IPS DF 19.7 (cell line): ENCODE measurements at regions not wholly inside any gene's neighbourhood (a gene's known extent, or its start where the extent isn't known, plus 50 kb on each side); places are given as distances from the start of the nearest gene placed in this dataset.
A peak's percentile ranks its signal among the peaks of the same experiment; 100 is the strongest.
"Not testable (repeated sequence)": the region's sequence is repeated elsewhere in the genome, so short reads cannot be mapped to it uniquely, and the experiment has no call there.

Experiments used
- DNase-seq: peaks from one replicate; pipeline ENCODE4 v3.0.0-alpha.2; 2013; ENCODE audit warnings: low read depth, low spot score

DNA sequence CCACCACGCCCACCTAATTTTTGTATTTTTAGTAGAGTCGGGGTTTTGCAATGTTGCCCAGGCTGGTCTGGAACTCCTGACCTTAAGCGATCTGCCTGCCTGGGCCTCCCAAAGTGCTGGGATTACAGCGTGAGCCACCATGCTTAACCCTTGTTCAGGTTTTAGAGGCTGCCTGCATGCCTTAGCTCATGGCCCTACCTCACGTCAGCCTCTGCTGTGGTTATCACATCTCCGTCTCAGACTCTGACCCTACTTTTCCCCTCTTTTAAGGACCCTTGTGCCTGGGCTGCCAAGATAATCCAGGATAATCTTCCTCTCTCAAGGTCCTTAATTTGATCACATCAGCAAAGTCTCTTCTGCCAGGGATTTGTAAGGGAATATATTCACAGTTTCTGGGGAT is 98.2 kb upstream of the PMAIP1 start:
- no peak for DNase-seq

DNA sequence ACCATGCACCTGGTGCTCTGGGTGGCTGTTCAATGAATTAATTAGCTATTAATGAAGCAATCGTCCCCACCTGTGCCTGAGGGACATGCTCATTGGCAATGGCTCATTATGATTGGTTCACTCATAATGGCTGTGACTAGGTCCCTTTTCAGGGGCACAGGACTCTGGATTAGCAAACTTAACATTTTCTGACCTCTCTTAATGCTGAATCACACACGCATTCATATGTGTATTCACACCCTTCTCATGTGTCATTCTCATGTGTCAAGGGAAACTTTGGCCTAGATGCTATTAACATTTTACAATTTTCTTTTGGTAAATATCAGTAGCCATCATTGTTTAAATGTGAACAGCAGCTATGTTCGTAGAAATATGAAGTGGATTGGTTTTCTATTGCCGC is 98.9 kb upstream of the PMAIP1 start:
- DNase-seq, result no peak

DNA sequence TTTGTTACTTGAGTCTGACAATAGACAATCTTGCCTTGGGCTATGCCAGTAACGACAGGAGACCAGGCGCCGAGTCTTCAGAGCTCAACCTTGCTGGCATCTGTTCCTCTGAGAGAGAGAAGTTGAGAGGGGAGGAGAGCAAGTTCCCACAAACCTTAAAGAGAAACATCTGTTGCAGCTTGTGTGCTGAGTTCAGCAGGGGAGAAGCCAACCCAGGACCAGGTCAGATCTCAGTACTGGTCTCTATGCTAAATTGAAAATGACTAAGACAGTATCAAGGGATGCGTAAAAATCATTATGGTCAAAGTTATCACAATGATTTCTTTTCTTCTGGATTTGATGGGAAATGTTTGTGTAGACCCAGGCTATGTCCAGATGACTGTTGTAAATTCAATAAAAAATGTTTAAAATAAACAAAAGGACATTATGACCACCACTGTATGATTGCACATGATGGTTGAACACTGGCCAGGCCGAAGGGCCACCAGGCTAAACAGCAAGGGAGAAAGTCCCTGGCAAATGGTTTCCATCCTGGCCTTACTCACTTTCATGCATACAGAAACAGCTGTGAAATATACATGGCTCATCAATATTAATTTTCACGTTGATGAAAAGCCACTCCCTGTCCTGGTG is 100.3 kb upstream of the PMAIP1 start:
- no peak for DNase-seq

DNA sequence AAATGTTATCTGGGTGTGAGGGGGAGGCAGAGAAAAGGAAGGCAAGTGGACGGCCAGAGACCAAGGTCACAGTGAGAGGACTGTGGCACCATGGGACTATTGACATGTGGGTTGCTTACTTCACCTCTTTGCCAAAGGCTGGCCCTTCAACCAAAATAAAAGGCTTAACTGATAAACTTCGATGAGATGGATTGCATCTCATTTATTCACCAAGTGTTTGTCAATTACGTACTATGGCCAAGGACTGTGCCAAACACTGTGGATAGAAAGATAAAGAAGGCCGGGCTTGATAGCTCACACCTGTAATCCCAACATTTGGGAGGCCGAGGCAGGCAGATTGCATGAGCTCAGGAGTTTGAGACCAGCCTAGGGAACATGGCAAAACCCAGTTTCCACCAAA is 98.7 kb upstream of the CCBE1 start:
- no peak for DNase-seq

DNA sequence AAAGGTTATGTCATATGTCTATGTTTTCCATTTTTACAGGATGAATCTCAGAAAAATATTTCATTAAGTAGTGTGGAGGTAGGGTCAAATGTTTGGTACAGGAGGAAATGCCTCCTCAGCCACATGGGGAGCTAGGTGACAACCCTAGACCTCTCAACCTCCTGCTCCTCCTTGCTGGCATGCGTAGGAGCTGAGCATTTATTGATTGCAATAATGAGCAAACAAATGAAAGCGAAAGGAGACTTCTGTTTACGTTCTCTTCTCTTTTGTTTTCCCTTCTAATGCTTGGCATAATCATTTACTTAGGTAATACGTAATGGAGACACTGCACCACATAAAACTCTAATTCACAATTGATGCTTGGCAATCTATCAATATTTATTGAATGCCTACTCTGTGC is 95.1 kb upstream of the CCBE1 start:
- no peak for DNase-seq

DNA sequence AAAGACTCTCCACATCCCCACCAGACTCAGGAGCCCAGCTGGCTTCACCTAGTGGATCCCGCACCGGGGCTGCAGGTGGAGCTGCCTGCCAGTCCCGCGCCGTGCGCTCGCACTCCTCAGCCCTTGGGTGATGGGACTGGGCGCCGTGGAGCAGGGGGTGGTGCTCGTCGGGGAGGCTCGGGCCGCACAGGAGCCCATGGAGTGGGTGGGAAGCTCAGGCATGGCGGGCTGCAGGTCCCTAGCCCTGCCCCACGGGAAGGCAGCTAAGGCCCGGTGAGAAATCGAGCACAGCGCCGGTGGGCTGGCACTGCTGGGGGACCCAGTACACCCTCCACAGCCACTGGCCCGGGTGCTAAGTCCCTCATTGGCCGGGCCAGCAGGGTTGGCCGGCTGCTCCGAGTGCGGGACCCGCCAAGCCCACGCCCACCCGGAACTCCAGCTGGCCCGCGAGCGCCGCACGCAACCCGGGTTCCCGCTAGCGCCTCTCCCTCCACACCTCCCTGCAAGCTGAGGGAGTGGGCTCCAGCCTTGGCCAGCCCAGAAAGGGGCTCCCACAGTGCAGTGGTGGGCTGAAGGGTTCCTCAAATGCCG is 93.2 kb upstream of the CCBE1 start:
- not testable (repeated sequence) for DNase-seq

DNA sequence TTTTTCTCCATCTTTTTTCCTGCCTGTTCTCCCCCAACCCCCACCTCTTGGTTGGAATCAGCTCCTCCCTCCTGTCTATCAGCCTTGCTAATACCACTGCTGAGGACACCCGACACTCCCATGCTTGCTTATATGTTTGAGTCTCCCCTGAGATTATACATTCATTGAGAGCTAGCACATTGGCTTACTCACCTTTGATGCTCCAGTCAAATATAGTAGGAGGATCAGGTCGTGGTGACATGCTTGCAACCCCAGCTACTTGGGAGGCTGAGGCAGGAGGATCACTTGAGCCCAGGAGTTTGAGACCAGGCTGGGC is 91.5 kb upstream of the CCBE1 start:
- no peak for DNase-seq

DNA sequence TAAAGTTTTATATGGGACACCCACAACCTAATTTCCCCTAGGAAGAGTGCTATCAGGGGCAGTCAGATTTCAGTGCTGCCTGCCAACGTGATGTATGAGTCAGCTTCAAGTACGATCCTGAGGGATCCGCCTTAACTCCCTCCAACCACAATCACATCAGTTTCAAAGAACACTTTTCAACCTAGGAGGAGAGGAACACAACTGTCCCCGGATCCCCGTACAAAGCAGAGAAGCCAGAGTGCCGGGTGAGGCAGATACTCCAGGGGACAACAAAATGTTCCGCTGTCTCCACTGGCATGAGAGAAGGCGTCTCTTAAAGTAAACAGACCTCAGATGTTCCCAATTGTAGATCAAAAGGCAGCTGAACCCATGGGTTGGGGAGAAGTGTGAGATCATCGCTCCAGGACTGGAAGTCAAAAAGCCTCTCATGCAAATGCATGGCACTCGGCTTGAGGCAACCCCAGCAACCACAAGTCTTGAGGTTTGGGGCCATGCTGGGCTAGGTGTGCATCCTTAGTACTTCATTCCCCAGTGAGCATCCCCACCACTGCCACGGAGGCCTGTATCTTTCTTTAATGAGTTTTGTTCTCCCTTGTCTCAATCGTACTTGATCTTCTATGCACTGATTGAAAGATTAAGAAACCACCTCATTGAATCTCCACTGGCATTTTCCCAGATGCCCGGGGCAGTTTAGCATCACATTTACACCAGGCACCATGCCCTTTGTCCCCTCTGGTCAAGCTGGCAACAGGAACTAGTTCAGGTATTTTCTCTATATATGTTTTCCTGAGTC is 91.0 kb upstream of the CCBE1 start:
- DNase-seq, result no peak

DNA sequence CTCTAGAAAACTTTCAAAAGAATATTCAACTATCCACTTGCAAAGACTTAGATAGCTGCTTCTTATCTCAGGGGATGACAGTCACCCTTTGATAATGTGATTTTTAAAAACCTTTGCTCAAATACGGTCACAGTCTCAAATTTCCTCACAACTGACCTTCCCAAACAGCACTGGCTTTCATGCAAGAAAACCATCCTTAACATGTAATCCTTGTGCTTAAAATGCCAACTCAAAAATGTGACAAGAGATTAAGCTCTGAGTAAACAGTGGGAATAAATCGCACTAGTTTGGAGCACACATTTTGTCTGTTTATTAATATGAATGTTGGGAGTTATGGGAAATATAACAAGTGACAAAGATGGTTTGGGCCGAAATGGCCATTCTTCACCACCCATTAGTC is 87.5 kb upstream of the CCBE1 start:
- DNase-seq, result no peak

DNA sequence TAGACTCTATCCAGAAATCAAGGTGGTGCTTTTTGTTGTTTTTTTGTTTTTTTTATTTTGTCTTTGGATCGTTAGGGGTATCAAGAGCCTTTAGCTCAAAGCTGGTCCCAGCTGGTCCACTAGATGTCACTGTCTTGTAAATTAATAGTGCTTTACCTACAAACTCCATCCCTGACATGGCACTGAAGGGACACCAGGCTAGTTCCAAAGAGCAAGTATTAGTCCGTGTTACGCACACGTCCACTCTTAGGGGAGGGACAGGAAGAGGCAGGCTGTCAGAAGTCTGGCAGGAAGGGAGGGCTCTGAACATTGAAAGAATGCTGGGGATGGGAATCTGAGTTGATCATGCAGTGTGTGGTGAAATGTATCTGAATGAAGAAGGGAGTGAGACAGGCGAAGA is 85.9 kb upstream of the CCBE1 start:
- peak; percentile 42 for DNase-seq

DNA sequence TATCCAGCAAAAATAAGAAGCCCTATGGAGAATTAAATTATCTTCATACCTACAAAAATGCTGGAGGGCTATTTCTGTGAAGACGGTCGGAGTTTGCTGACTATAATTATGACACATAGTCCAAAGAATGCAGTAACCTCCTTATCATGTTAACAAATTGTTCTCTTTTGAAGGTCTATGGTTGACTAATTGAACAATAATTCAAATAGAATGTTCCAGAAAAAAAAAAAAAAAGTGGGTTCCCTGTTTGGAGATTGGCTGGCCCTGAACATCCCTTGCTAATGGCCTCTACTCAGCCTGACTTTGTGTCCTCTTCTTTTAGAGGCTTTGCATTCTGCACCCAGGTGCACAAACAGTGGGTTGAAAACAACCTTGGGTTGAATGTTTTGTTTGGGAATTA is 82.8 kb upstream of the CCBE1 start:
- no peak for DNase-seq

DNA sequence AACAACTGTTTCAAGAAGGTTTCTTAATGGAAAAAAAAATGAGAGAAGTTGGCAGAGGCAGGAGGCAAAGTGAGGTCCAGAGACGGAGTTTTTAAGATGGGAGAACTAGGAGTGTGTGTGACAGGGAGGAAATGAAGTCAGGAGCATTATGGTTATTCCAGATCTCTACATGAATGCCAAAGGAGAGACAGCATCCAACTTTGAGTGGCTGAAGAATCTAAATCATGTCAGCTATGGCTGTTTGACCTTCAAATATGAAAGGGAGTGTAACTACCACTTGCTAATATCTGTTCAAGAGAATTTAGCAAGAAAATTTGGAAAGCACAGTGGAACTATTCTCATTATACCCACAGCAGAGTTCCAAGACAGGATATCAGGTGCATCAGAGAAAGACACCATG is 81.2 kb upstream of the CCBE1 start:
- no peak for DNase-seq

DNA sequence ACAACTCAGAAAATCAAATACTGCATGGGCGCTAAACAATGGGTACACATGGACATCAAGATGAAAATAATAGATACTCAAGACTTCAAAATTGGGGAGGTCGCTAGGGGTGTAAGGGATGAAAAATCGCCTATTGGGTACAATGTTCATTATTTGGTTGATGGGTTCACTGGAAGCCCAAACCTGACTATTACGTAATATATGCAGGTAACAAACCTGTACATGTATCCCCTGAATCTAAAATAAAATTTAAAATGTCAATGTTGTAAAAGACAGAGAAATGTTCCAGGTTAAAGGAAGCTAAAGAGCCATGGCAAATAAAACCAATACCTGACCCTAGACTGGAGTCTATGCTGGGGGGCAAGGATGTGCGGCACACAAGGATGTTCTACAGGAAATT is 80.4 kb upstream of the CCBE1 start:
- no peak for DNase-seq

DNA sequence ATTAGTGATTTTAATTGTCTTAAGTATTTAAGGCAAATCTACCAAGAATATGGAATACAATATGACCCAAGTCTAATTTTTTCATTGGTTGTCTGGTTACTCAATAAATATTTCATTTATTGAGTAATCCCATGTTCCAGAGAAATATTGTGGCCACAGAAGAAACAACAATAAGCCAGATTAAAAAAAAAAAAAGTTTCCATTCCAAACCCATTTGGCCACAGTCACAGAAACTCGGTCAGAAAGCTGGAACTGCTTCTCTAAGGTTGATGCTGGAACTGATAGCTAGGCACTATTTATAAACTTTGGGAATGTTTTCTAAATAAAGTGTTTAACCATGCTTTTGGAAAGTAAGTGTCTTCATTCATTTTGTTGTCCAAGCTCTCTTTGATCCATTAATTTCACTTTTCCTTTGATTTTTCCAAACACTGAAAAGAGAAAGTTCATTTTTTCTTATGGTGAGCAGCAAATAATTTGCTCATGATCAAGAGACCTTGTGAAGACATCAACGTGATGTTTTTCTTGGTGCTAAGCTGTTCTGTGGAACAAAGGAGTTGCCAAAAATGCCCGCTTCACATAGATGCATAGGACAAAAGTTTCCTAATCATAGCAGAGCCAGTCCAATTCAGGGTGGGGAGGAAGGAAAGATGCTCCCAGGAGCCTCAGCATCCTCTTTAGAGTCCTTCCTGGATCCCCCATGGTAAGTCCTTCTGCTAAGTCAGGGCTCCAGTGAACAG is 72.1 kb upstream of the CCBE1 start:
- no peak for DNase-seq

DNA sequence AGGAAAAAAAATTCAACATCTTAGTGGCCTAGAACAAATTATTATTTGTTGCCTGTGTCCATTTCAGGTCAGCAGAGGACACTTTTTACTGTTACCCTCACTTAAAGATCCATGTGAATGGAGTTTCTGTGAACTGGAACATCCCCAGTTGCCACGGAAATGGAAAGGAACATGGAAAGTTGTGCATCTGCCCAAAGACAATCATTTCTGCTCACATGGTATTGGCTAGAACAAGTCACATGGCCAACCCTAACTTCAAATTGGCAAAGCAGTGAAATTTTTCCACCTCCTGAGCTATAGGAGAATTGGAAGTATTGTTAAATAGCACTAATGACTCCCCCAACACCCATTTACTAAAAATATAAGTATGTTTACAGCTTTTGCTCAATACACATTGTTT is 71.2 kb upstream of the CCBE1 start:
- no peak for DNase-seq

DNA sequence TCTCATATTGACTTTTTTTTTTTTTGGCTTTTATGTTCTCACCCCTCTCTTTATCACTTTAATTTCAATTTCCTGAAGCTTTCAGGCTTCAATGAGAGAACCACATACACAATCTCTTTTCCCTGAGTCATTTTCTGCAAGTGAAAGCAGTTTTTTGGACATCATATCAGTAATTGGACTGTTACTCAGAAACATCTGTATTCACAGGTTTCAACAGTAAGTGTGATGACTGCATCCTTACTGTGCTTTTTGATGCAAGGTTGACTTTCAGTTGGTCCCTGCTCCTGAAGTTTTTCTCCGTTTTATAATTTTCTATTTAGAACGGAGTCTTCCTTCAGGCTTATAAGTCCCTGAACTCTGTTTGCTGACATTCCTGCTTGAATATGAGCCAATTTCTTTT is 70.5 kb upstream of the CCBE1 start:
- DNase-seq, result no peak

DNA sequence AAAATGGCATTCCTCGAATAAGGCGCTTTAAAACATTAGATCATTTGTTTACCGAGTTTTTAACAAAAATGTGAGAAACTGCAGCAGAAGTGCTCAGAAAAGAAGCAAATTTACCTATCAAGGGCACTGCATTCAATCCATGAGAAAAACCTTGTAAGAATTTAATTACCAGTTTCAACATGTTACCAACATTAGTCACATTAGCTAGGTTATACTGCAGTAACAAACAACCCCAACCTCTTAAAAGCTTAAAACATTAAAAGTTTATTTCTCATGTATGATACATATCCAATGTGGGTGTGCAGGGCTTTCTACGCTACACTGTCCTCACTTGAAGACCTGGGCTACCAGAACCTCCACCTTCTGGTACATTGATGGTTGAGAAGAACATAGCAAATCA is 68.1 kb upstream of the CCBE1 start:
- no peak for DNase-seq

DNA sequence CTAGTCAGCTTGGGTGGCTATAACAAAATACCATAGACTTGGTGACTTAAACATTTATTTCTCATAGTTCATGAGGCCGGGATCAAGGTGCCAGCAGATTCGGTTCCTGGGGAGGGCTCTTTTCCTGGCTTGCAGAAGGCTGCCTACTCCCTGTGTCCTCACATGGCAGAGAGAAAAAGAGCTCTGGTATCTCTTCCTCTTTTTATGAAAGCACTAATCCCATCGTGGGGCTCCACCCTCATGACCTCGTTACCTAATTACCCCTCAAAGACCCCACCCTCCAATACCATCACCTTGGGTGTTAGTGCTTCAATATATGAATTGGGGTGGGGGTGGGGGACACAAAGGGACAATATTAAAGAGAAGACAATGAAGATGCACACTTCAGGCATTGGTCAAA is 67.1 kb upstream of the CCBE1 start:
- DNase-seq, result no peak

DNA sequence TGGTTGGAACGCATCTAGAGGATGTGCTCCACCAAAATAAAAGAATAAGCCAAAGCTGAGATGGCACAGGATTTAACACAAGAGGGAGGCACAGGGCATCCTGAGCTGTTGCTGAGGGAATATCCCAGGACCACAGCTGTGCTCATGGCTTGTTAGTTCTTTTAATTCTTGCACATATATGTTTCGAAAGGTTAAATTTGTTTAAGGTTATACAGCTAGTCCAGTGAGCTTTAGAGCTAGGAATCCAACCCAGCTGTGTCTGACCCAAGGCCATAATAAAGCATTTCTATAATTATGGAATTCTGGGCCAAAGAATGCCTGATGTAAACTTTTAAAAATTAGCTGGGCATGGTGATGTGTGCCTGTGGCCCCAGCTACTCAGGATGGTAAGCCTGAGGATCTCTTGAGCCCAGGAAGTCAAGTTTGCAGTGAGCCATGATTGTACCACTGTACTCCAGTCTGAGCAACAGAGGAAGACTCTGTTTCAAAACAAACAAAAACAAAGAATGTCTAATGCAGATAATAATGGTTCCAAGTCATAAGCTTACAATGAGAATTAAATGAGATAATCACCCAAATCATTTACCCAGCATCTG is 66.4 kb upstream of the CCBE1 start:
- no peak for DNase-seq

DNA sequence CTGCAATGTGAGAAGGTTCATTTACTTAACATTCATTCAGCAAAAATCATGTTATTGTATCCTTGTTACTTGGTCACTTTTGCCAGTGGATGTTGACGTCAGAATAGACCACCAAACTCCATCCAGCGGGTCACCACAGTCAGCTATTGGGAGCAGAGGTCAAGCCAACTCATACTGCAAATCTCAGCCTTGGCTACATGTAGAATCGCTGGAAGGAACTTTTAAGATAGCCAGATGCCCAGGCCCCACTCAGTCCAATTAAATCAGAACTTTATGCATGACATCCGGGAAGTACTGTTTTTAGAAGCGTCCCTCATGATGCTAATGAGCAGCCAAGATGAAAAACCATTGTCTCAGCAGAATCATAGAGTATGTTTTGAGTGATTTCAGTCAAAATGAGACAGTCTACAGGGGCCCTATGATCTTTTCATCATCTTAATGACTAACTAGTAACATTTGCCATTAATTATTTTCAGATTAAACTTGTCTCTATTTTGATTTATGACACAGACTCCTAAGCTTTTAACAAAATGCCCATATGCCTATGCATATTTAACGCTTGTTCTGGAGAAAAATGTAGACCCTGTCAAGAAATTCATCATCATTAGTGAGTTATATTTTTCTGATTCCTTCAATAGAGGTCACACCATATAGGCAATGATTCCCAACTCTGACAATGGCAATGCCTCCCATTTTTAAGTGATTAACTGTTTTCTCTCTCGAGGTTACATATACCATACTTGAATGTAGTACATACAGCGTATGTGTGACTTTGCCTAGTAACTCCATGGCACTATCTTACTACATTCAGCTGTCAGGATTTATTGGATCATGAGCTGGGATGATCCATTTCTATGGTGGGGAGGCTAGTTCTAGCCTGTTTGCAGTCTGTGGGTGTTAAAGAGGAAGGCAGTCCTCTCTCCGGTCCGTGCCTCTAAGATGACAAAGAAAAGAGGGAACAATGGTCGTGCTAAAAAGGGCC is 63.7 kb upstream of the CCBE1 start:
- no peak for DNase-seq

DNA sequence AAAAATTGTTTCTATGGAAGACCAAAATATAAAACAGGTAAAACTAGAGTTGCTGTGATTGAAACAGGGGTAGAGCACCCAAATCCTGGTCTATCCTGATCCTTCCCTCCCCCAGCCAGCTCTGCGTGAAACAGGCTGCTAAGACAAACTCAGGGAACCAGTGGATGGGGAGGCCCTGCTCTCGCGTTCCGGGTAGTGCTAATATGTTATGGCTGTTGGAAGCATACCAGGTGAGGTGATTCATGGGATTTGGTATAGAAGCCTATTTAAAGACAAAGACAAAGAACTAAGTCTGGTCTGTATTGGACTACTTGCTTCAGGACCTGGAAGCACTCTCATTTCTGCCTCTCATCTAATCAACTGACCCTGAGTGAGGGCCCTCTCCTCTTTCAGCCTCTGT is 63.0 kb upstream of the CCBE1 start:
- no peak for DNase-seq
